ENCODE measurements at regions not wholly inside any gene's neighbourhood (a gene's known extent, or its start where the extent isn't known, plus 50 kb on each side); places are given as distances from the start of the nearest gene placed in this dataset.

- TF ChIP-seq NR1H2 (CRISPR knock-in tag; IDR thresholded peaks at IDR 0.05) (no peak), SP1 (CRISPR knock-in tag; conservative IDR thresholded peaks at IDR 0.05) (no peak), NFYB (CRISPR knock-in tag; conservative IDR thresholded peaks at IDR 0.05; ENCODE audit: low read depth) (no peak), ATF3 (CRISPR knock-in tag; conservative IDR thresholded peaks at IDR 0.05) (no peak), AR (CRISPR knock-in tag; IDR thresholded peaks at IDR 0.05) (no peak), E2F4 (CRISPR knock-in tag; IDR thresholded peaks at IDR 0.05; ENCODE audit: borderline replicate concordance, low read depth) (no peak), NFATC4 (CRISPR knock-in tag; IDR thresholded peaks at IDR 0.05) (no peak), NR2C2 (CRISPR knock-in tag; IDR thresholded peaks at IDR 0.05) (no peak)
- TF ChIP-seq, protein P1, sequence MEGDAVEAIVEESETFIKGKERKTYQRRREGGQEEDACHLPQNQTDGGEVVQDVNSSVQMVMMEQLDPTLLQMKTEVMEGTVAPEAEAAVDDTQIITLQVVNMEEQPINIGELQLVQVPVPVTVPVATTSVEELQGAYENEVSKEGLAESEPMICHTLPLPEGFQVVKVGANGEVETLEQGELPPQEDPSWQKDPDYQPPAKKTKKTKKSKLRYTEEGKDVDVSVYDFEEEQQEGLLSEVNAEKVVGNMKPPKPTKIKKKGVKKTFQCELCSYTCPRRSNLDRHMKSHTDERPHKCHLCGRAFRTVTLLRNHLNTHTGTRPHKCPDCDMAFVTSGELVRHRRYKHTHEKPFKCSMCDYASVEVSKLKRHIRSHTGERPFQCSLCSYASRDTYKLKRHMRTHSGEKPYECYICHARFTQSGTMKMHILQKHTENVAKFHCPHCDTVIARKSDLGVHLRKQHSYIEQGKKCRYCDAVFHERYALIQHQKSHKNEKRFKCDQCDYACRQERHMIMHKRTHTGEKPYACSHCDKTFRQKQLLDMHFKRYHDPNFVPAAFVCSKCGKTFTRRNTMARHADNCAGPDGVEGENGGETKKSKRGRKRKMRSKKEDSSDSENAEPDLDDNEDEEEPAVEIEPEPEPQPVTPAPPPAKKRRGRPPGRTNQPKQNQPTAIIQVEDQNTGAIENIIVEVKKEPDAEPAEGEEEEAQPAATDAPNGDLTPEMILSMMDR (IDR thresholded peaks at IDR 0.05) = no peak
- TF ChIP-seq, protein P2, sequence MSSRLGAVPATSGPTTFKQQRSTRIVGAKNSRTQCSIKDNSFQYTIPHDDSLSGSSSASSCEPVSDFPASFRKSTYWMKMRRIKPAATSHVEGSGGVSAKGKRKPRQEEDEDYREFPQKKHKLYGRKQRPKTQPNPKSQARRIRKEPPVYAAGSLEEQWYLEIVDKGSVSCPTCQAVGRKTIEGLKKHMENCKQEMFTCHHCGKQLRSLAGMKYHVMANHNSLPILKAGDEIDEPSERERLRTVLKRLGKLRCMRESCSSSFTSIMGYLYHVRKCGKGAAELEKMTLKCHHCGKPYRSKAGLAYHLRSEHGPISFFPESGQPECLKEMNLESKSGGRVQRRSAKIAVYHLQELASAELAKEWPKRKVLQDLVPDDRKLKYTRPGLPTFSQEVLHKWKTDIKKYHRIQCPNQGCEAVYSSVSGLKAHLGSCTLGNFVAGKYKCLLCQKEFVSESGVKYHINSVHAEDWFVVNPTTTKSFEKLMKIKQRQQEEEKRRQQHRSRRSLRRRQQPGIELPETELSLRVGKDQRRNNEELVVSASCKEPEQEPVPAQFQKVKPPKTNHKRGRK (CRISPR knock-in tag; IDR thresholded peaks at IDR 0.05; ENCODE audit: borderline replicate concordance) = no peak
Measured at GRCh38 chr6:119974430-119975159, 625.0 kb upstream of the MAN1A1 start.
